HT-29 (cell line): ENCODE measurements at regions not wholly inside any gene's neighbourhood (a gene's known extent, or its start where the extent isn't known, plus 50 kb on each side); places are given as distances from the start of the nearest gene placed in this dataset.
"Not testable (repeated sequence)": the region's sequence is repeated elsewhere in the genome, so short reads cannot be mapped to it uniquely, and the experiment has no call there.

Source experiments
- DNase-seq: peaks from one replicate; pipeline ENCODE4 v3.0.0-alpha.2; 2015; ENCODE audit warnings: low spot score

GRCh38 chr9:11500780-11501179, 888.0 kb upstream of the PTPRD start:
- DNase-seq: no peak

- DNase-seq: no peak
Observed at GRCh38 chr9:11506980-11507379, 894.2 kb upstream of the PTPRD start.

GRCh38 chr9:11537566-11537965, 924.8 kb upstream of the PTPRD start:
- no peak for DNase-seq

DNA sequence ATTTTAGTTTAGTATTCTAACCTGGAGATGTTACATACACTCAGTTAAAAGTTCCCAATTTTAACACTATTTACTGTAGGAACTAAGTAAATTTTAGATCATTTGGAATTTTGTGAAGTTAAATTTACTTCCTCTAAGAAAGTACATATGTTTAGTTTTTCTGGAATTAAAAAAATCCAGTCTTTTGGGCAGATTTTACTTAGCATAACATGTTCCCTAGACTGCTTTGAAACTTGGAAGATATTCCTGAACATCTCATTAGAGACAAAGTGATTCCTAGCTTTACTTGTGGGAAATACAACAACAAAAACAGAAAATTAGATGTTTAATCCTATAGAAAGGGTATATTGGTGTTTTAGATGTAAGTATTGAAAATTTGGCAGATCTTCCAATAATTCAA, 930.0 kb upstream of the PTPRD start:
- no peak for DNase-seq

DNA sequence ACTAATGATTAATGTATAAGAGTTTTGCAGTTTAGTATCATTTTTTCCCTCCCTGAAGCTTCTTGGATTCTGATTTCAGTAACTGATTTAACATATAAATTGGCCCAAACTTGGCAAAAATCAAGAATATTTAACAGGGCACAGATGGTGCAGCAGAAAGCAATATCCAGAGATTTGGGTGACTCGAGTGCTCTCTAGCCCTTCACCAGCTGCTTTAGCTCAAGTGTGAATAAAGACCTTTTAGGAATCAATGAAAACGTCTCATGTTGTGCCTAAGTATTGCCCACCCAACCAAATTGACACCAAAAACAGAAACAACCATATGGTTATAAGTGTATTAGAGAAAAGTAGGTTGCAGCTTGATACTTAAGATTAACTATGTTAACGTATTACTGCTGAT, 933.4 kb upstream of the PTPRD start:
- DNase-seq: no peak

DNA sequence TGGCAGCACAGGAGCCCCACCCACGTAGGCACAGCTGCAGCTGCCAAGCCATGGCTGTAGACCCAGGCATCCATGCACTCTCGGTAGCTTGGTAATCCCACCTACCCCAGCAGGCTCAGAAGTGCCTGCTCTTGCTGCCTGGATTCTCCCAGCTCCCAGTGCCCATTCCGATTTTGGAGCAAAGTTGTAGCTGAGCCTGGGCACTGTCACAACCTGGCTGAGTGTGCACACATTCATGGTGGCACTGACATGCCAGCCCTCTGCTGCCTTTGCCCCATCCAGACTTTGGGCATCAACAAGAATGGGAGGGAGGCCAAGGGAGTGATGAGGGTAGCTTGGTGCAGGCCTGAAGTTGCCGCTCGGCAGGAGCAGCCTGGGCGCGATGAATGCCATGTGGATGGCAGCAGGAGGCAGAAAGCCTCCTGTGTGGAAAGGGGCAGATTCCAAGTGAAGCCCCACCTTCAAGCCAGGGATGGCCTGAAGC, 936.6 kb upstream of the PTPRD start:
- DNase-seq: no peak

- DNase-seq: no peak
Observed at GRCh38 chr9:11551106-11551505, 938.3 kb upstream of the PTPRD start.

DNA sequence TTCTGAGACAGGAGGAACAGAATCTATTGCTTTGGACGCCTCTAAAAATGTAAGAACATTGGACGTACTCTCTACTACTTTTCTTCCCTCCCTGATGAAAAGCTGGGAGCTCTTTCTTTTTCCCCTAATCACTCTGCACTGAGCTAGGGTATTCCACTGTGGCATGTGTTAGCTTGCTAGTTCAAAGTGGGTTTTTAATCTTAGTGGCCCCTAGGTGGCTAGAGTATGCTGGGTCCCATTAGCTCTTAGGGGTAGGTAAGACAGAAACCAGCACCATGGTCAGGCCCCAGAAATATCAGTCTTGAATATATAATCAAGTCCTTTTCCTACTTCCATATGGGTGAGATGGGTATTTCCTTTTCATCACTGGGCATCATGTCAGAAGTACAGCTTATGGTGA, 945.2 kb upstream of the PTPRD start:
- no peak for DNase-seq

- no peak for DNase-seq
Observed at GRCh38 chr9:11559001-11559776, 946.4 kb upstream of the PTPRD start.

- no peak for DNase-seq
Observed at GRCh38 chr9:11577522-11577921, 964.7 kb upstream of the PTPRD start.

DNA sequence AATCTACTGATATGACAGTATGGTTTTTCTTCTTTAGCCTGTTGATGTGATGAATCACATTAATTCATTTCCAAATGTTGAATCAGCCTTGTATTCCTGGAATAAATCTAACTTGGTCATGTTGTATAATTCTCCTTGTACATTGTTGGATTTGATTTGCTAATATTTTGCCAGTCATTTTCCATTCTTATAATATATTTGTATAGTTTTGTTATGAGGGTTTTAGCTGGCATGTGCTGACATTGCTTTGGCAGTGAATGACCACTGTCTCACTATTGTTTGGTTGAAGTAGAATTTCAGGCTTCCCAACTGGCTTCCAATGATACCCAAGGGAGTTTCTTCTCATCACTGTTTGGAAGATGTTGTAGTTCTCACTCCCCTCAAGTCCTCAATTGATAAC, 983.0 kb upstream of the PTPRD start:
- no peak for DNase-seq

- no peak for DNase-seq
Observed at GRCh38 chr9:11618241-11618805, 1005.5 kb upstream of the PTPRD start.

- no peak for DNase-seq
Observed at GRCh38 chr9:11632691-11633090, 1019.9 kb upstream of the PTPRD start.

DNA sequence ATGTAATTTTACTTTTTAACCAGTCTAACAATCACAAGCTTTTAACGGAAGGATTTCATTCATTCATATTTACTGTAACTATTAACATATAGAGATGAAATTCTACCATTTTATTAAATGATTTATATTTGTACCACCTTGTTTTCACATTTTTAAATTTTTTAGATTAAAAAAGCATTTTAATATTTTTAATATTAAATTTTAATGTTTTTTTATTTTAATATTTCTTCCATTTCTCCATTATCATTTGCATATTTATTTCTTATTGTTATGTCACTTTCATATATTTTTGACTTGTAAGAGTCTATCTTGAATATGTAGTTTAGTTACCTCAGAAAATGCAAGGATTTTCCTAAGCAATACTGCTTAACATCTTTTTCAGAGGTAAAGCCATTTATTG, 1034.0 kb upstream of the PTPRD start:
- no peak for DNase-seq

GRCh38 chr9:11653867-11654266, 1039.3 kb upstream of the TYRP1 start:
- DNase-seq: no peak

DNA sequence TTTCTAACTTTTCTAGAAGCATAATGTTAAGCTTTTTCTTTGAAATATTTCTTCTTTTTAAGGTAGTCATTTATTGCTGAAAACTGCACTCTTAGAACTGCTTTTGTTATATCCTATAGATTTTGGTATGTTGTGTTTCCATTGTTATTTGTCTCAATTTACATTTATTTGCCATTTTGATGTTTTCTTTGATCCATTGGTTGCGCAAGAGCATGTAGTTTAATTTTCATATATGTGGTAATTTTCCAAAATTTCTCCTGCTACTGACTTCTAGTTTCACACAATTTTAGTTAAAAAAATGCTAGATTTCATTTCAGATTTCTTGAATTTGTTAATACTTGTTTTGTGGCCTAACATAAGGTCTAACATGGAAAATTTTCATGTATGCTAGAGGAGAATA, 1029.3 kb upstream of the TYRP1 start:
- DNase-seq: no peak

DNA sequence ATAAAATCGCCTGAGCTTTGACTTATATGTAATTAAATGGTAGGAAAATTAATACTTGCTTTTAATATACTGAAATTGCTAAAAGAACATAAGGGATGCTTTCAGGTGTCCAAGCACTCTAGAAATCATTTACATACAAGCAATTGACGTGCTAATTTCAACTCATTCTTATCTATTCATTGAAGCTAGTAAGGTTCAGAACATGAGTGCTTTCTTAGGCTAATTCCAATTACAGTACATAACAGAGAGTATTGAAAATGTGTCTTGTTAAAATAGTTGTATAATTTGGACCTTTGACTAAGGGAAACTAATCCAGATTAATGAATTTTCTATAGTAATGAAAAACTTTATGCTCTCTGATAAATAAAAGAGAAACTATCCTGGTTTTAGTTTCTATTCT, 1016.4 kb upstream of the TYRP1 start:
- no peak for DNase-seq

GRCh38 chr9:11686733-11687132, 1006.5 kb upstream of the TYRP1 start:
- DNase-seq: no peak

GRCh38 chr9:11697126-11697525, 996.1 kb upstream of the TYRP1 start:
- no peak for DNase-seq

DNA sequence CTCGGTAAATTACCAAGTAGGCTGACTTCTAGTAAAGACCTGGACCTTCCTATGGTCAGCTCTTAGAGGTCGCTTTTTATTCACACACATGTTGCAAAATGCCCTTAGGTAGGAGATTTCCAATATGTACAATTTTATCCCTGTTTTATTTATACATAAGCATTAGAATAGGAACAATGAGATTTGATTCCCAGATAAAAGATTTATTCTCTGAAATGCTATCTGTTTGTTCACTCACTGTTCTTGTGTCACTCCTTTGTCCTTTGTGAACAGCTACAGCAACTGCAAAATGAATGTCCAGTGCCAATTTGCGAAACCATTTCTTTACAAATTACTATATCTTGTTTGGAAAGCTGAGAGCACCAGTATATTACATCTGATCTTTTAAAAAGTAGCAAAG, 991.5 kb upstream of the TYRP1 start:
- DNase-seq: no peak

DNA sequence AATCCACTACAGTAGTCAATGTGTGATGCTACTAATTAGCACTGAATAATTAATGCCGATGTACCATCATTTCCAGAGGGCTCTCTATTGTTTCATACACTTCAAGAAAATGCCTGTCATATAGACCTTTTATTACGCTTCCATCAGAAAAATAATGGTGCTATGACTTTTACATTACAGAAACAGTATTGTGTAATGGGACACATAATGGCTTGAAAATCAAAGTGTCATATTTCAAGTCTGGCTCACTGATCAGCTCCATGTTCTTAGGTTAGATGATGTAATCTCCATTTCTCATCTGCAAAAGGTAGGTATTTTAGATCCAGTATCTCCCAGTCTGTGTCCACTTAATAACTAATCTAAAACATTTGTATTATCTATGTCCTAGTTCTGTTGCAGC, 990.6 kb upstream of the TYRP1 start:
- no peak for DNase-seq

GRCh38 chr9:11704198-11704597, 989.0 kb upstream of the TYRP1 start:
- DNase-seq: not testable (repeated sequence)

DNA sequence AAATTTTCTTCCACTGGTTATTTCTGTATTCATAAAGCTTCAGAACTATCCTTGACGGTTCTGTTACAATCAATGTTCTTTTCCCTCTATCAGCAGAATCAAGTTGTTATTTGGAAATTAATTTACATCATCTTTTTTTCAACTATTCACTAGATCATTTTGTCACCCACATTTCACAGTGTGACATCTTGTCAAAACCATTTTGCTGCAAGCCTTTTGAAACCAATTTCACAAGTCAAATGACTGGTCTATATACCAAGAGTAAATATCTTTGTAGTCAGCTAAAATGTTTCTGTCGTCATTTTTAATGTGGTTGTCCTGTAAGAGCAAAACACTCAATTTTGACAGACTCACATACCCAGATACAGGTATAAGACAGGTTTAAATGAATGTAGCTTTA, 984.3 kb upstream of the TYRP1 start:
- no peak for DNase-seq

DNA sequence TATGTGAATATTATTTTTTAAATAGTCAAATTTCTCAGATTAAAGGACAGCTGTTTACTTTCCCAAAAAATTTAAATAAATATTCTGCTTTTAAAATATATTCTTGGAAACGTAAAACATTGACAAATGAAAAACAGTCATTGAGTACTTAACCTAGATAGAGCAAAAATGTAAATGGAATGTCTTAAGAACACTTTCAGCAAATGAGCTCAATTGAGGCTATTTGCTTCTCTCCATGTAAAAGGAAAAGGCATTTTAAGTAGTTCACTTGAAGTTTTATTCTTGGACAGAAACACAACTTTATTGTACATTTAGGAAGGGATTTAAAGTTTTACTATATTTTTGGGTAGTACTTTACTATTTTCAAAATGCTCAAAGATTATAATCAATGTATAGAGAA, 983.6 kb upstream of the TYRP1 start:
- no peak for DNase-seq
